ENCODE measurements at regions not wholly inside any gene's neighbourhood (a gene's known extent, or its start where the extent isn't known, plus 50 kb on each side); places are given as distances from the start of the nearest gene placed in this dataset.
"Not testable (repeated sequence)": the region's sequence is repeated elsewhere in the genome, so short reads cannot be mapped to it uniquely, and the experiment has no call there.

DNA sequence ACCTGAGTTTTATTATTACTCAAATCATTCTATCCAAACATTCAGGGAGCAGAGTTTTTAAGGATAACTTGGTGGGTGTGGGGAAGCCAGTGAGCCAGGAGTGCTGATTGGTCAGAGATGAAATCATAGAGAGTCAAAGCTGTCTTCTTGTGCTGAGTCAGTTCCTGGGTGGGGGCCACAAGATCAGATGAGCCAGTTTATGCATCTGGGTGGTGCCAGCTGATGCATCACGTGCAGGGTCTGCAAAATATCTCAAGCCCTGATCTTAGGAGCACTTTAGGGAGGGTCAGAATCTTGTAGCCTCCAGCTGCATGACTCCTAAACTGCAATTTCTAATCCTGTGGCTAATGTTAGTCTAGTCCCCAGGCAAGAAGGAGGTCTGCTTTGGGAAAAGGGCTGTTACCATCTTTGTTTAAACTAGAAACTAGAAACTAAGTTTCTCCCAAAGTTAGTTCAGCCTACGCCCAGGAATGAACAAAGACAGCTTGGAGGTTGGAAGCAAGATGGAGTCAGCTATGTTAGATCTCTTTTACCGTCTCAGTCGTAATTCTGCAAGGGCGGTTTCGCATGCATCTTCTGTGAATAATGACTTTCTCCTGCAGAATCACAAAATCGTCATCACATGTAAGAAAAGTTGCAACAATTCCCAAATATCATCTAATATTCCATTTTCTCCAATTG, 97.5 kb downstream of the ZNF664 start:
- not testable (repeated sequence) for H3K4me3 ChIP-seq (ENCODE audit: low read depth, low read length); DNase-seq (ENCODE audit: low read depth)

DNA sequence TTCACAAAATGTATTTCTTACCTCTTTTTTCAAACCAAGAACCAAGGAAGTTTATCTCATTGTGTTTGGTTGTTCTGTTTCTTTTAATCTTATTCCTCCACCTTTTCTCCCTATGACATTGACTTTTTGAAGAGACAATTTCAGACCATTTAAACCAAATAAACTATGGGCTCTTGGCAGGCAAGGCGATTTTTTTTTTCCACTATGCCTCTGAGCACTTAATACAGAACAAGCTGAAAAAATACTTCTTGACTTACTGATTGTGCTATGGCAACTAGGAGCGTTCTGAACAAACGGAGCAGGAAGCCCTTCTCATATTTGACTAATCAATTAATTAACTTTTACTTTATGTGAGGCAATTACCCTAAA, 98.0 kb downstream of the ZNF664 start:
- H3K4me3 ChIP-seq (ENCODE audit: low read depth, low read length) = no peak overlapping the region

DNA sequence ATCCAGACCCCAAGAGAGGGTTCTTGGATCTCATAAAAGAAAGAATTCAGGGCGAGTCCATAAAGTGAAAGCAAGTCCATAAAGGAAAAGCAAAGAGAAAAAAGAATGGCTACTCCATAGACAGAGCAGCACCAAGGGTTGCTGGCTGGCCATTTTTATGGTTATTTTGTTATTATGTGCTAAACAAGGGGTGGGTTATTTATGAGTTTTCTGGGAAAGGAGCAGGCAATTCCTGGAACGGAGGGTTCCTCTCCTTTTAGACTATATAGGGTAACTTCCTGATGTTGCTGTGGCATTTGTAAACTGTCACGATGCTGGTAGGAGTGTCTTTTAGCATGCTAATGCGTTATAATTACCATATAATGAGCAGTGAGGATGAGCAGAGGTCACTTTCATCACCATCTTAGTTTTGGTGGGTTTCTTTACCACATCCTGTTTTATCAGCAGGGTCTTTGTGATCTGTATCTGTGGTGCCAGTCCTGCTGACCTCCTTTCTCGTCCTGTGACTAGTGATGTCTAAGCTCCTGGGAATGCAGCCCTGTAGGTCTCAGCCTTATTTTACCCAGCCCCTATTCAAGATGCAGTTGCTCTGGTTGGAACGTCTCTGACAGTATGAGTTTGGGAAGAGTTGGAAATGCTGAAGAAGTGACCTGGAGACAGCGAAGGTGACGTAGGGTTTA, 100.5 kb downstream of the ZNF664 start:
- peak; percentile 17 for DNase-seq (ENCODE audit: low read depth)
- no peak for TF ChIP-seq POLR2A (IDR thresholded peaks at IDR 0.05; ENCODE audit: extremely low read depth, insufficient read length)
- H3K4me3 ChIP-seq (ENCODE audit: low read depth, low read length) = no peak overlapping the region

More for the DNA sequence above, 98.0 kb downstream of the ZNF664 start:
- TF ChIP-seq, protein P1, sequence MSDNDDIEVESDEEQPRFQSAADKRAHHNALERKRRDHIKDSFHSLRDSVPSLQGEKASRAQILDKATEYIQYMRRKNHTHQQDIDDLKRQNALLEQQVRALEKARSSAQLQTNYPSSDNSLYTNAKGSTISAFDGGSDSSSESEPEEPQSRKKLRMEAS (IDR thresholded peaks at IDR 0.05; ENCODE audit: low read depth, low read length) = no peak
- TF ChIP-seq, protein P2, sequence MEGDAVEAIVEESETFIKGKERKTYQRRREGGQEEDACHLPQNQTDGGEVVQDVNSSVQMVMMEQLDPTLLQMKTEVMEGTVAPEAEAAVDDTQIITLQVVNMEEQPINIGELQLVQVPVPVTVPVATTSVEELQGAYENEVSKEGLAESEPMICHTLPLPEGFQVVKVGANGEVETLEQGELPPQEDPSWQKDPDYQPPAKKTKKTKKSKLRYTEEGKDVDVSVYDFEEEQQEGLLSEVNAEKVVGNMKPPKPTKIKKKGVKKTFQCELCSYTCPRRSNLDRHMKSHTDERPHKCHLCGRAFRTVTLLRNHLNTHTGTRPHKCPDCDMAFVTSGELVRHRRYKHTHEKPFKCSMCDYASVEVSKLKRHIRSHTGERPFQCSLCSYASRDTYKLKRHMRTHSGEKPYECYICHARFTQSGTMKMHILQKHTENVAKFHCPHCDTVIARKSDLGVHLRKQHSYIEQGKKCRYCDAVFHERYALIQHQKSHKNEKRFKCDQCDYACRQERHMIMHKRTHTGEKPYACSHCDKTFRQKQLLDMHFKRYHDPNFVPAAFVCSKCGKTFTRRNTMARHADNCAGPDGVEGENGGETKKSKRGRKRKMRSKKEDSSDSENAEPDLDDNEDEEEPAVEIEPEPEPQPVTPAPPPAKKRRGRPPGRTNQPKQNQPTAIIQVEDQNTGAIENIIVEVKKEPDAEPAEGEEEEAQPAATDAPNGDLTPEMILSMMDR (IDR thresholded peaks at IDR 0.05; ENCODE audit: low read depth, low read length) = no peak
- TF ChIP-seq POLR2A (IDR thresholded peaks at IDR 0.05; ENCODE audit: extremely low read depth, insufficient read length) = no peak
- TF ChIP-seq MYC (IDR thresholded peaks at IDR 0.05; ENCODE audit: low read depth, low read length) = no peak
- no peak for DNase-seq (ENCODE audit: low read depth)

DNA sequence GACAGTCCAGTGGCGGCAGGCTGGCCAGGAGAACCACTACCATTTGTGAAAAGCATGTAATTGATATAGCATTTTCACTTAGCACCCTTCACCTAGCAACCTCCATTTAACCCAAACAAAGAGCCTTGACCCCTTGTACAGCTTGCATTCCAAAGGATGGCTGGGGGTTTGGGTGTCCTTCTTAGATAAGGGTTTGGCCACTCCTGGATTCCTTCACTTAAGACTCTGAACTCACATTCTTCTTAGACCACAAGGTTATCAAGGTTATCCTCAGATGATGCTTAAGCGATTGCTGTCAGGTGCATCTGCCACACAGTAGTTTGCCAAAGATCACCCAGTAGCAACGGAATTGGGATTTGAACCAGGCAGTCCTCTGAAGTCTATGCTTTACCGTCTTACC, 102.8 kb downstream of the ZNF664 start:
- H3K4me3 ChIP-seq (ENCODE audit: low read depth, low read length) = no peak overlapping the region
- TF ChIP-seq MYC (IDR thresholded peaks at IDR 0.05; ENCODE audit: low read depth, low read length) (no peak), POLR2A (IDR thresholded peaks at IDR 0.05; ENCODE audit: extremely low read depth, insufficient read length) (no peak)
- TF ChIP-seq, protein P1 (IDR thresholded peaks at IDR 0.05; ENCODE audit: low read depth, low read length) = no peak
- TF ChIP-seq, protein P2 (IDR thresholded peaks at IDR 0.05; ENCODE audit: low read depth, low read length) = no peak
- DNase-seq (ENCODE audit: low read depth) = no peak

DNA sequence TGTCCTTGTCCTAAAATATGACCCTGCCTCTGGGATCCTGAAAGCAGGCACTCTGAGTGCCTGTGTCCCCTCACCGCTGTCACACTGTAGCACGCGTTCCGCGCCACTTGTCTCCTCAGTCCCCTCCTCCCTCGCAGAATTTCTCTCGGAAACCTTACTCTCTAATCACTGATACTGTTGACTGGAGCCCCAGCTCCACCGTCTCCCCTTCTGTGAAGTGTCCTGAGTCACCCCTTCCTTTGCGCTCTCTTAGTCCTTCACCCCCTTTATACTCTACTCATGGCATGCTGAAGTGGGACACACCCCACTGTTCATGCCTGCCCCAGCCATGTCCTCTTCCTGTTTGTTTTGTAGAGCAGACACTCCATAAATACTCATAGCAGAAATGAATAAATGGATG, 104.7 kb downstream of the ZNF664 start:
- no peak overlapping the region for H3K4me3 ChIP-seq (ENCODE audit: low read depth, low read length)
- TF ChIP-seq MYC (IDR thresholded peaks at IDR 0.05; ENCODE audit: low read depth, low read length) = no peak
- TF ChIP-seq POLR2A (IDR thresholded peaks at IDR 0.05; ENCODE audit: extremely low read depth, insufficient read length) = no peak
- TF ChIP-seq, protein P2 (IDR thresholded peaks at IDR 0.05; ENCODE audit: low read depth, low read length) = no peak
- TF ChIP-seq, protein P1 (IDR thresholded peaks at IDR 0.05; ENCODE audit: low read depth, low read length) = no peak
- no peak for DNase-seq (ENCODE audit: low read depth)

DNA sequence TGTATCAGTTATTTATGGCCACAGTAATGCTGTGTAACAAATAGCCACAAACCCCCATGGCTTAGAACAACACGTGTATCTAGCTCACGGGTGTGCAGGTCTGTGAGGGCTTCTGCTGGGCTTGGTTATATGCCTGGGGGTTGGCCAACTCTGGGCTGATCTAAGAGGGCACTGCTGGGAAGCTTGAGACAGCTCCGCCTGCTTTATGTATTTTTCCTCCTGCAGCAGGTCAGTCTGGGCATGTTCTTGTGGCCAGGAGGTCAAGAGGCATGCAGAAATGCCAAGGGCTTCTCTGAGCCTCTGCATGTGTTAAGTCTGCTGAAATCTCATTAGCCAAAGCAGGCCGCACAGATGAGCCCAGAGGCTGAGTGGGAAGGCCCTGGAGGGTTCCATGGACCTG, 105.8 kb downstream of the ZNF664 start:
- H3K4me3 ChIP-seq (ENCODE audit: low read depth, low read length) = no peak overlapping the region
- TF ChIP-seq POLR2A (IDR thresholded peaks at IDR 0.05; ENCODE audit: extremely low read depth, insufficient read length) = no peak
- TF ChIP-seq, protein P2 (IDR thresholded peaks at IDR 0.05; ENCODE audit: low read depth, low read length) = no peak
- no peak for TF ChIP-seq MYC (IDR thresholded peaks at IDR 0.05; ENCODE audit: low read depth, low read length)
- TF ChIP-seq, protein P1 (IDR thresholded peaks at IDR 0.05; ENCODE audit: low read depth, low read length) = no peak
- no peak for DNase-seq (ENCODE audit: low read depth)

DNA sequence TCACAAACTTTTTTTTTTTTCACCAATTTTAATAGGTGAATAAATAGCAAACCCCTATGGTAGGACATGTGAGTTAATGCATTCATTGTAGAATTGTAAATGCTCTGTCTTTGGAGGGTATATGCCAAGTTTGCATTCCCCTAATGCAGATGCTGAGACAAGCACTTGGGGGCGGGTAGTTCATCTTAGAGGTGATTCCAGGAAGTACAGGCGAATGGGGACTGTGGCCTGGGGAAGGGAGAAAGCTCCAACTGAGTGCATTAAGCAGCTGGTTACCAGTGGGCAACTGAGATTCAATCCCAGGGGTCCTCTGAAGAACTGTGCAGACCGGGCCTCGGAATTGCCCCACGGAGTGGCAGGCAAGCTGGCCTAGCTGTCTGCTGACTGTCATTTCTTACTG, 107.6 kb downstream of the ZNF664 start:
- no peak for TF ChIP-seq MYC (IDR thresholded peaks at IDR 0.05; ENCODE audit: low read depth, low read length)
- TF ChIP-seq POLR2A (IDR thresholded peaks at IDR 0.05; ENCODE audit: extremely low read depth, insufficient read length) = no peak

More for the DNA sequence above, 107.6 kb downstream of the ZNF664 start:
- DNase-seq (ENCODE audit: low read depth) = no peak
- H3K4me3 ChIP-seq (ENCODE audit: low read depth, low read length) = no peak overlapping the region
